ENCODE measurements at regions not wholly inside any gene's neighbourhood (a gene's known extent, or its start where the extent isn't known, plus 50 kb on each side); places are given as distances from the start of the nearest gene placed in this dataset.

GRCh38 chr2:216553482-216554240 lies 55.0 kb downstream of the RPL37A start:
- in situ Hi-C loops (cut with HindIII; ENCODE audit: low pct_ligation_motif_present, low pct_unique_long_range_greater_than_20kb, low sequenced_read_pairs) = no loop called here
- DNase-seq = no peak

GRCh38 chr2:216554286-216554685 lies 55.6 kb downstream of the RPL37A start:
- no peak for DNase-seq
- in situ Hi-C loops (cut with HindIII; ENCODE audit: low pct_ligation_motif_present, low pct_unique_long_range_greater_than_20kb, low sequenced_read_pairs) = no loop called here

- in situ Hi-C loops (cut with HindIII; ENCODE audit: low pct_ligation_motif_present, low pct_unique_long_range_greater_than_20kb, low sequenced_read_pairs) = no loop called here
- DNase-seq = no peak
Measured at GRCh38 chr2:216554755-216555154, 56.1 kb downstream of the RPL37A start.

GRCh38 chr2:216555274-216555673 lies 56.6 kb downstream of the RPL37A start:
- DNase-seq = peak; percentile 50

GRCh38 chr2:216556202-216556601 lies 57.6 kb downstream of the RPL37A start:
- DNase-seq = no peak
- in situ Hi-C loops (cut with HindIII; ENCODE audit: low pct_ligation_motif_present, low pct_unique_long_range_greater_than_20kb, low sequenced_read_pairs) = no loop called here

More at GRCh38 chr2:216555274-216555673, 56.6 kb downstream of the RPL37A start:
- in situ Hi-C loops (cut with HindIII; ENCODE audit: low pct_ligation_motif_present, low pct_unique_long_range_greater_than_20kb, low sequenced_read_pairs) = no loop called here

- in situ Hi-C loops (cut with HindIII; ENCODE audit: low pct_ligation_motif_present, low pct_unique_long_range_greater_than_20kb, low sequenced_read_pairs) = no loop called here
- DNase-seq = no peak
Measured at GRCh38 chr2:216557413-216557812, 58.8 kb downstream of the RPL37A start.

- no peak for DNase-seq
- in situ Hi-C loops (cut with HindIII; ENCODE audit: low pct_ligation_motif_present, low pct_unique_long_range_greater_than_20kb, low sequenced_read_pairs) = no loop called here
Measured at GRCh38 chr2:216557820-216558219, 59.2 kb downstream of the RPL37A start.

GRCh38 chr2:216559625-216560156 lies 61.0 kb downstream of the RPL37A start:
- in situ Hi-C loops (cut with HindIII; ENCODE audit: low pct_ligation_motif_present, low pct_unique_long_range_greater_than_20kb, low sequenced_read_pairs) = no loop called here
- no peak for DNase-seq

- DNase-seq = no peak
- in situ Hi-C loops (cut with HindIII; ENCODE audit: low pct_ligation_motif_present, low pct_unique_long_range_greater_than_20kb, low sequenced_read_pairs) = no loop called here
Measured at GRCh38 chr2:216560838-216561270, 62.2 kb downstream of the RPL37A start.

- in situ Hi-C loops (cut with HindIII; ENCODE audit: low pct_ligation_motif_present, low pct_unique_long_range_greater_than_20kb, low sequenced_read_pairs) = no loop called here
- DNase-seq = no peak
Measured at GRCh38 chr2:216562696-216563435, 64.2 kb downstream of the RPL37A start.

GRCh38 chr2:216563646-216564045 lies 65.0 kb downstream of the RPL37A start:
- DNase-seq = no peak
- in situ Hi-C loops (cut with HindIII; ENCODE audit: low pct_ligation_motif_present, low pct_unique_long_range_greater_than_20kb, low sequenced_read_pairs) = no loop called here

- in situ Hi-C loops (cut with HindIII; ENCODE audit: low pct_ligation_motif_present, low pct_unique_long_range_greater_than_20kb, low sequenced_read_pairs) = no loop called here
- DNase-seq = no peak
Measured at GRCh38 chr2:216564611-216565010, 66.0 kb downstream of the RPL37A start.

- in situ Hi-C loops (cut with HindIII; ENCODE audit: low pct_ligation_motif_present, low pct_unique_long_range_greater_than_20kb, low sequenced_read_pairs) = no loop called here
- no peak for DNase-seq
Measured at GRCh38 chr2:216565956-216566355, 67.3 kb upstream of the IGFBP2 start.

- in situ Hi-C loops (cut with HindIII; ENCODE audit: low pct_ligation_motif_present, low pct_unique_long_range_greater_than_20kb, low sequenced_read_pairs) = no loop called here
- no peak for DNase-seq
Measured at GRCh38 chr2:216568576-216568975, 64.6 kb upstream of the IGFBP2 start.

GRCh38 chr2:216569765-216570164 lies 63.5 kb upstream of the IGFBP2 start:
- DNase-seq = no peak
- in situ Hi-C loops (cut with HindIII; ENCODE audit: low pct_ligation_motif_present, low pct_unique_long_range_greater_than_20kb, low sequenced_read_pairs) = no loop called here

- in situ Hi-C loops (cut with HindIII; ENCODE audit: low pct_ligation_motif_present, low pct_unique_long_range_greater_than_20kb, low sequenced_read_pairs) = no loop called here
- no peak for DNase-seq
Measured at GRCh38 chr2:216570357-216570756, 62.9 kb upstream of the IGFBP2 start.

- in situ Hi-C loops (cut with HindIII; ENCODE audit: low pct_ligation_motif_present, low pct_unique_long_range_greater_than_20kb, low sequenced_read_pairs) = no loop called here
- no peak for DNase-seq
Measured at GRCh38 chr2:216571178-216571908, 61.9 kb upstream of the IGFBP2 start.

GRCh38 chr2:216571909-216572513 lies 61.2 kb upstream of the IGFBP2 start:
- DNase-seq = no peak

More at GRCh38 chr2:216571909-216572513, 61.2 kb upstream of the IGFBP2 start:
- in situ Hi-C loops (cut with HindIII; ENCODE audit: low pct_ligation_motif_present, low pct_unique_long_range_greater_than_20kb, low sequenced_read_pairs) = no loop called here
